GM10266 (cell line): ENCODE measurements at regions not wholly inside any gene's neighbourhood (a gene's known extent, or its start where the extent isn't known, plus 50 kb on each side); places are given as distances from the start of the nearest gene placed in this dataset.

Experiments used
- DNase-seq: peaks from one replicate; pipeline ENCODE4 v3.0.0; 2012; ENCODE audit errors: extremely low spot score
- TF ChIP-seq, protein P1 (sequence below): IDR thresholded peaks from 2 replicates; pipeline ENCODE4 v1.5.1; 2012; ENCODE audit warnings: mild to moderate bottlenecking, low read depth; ENCODE audit not compliant: control insufficient read depth, insufficient read depth; ENCODE audit errors: missing control alignments

GRCh38 chr9:96158909-96159575 is 142.9 kb downstream of the HSD17B3 start:
- DNase-seq = no peak
- TF ChIP-seq, protein P1, sequence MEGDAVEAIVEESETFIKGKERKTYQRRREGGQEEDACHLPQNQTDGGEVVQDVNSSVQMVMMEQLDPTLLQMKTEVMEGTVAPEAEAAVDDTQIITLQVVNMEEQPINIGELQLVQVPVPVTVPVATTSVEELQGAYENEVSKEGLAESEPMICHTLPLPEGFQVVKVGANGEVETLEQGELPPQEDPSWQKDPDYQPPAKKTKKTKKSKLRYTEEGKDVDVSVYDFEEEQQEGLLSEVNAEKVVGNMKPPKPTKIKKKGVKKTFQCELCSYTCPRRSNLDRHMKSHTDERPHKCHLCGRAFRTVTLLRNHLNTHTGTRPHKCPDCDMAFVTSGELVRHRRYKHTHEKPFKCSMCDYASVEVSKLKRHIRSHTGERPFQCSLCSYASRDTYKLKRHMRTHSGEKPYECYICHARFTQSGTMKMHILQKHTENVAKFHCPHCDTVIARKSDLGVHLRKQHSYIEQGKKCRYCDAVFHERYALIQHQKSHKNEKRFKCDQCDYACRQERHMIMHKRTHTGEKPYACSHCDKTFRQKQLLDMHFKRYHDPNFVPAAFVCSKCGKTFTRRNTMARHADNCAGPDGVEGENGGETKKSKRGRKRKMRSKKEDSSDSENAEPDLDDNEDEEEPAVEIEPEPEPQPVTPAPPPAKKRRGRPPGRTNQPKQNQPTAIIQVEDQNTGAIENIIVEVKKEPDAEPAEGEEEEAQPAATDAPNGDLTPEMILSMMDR = no peak

DNA sequence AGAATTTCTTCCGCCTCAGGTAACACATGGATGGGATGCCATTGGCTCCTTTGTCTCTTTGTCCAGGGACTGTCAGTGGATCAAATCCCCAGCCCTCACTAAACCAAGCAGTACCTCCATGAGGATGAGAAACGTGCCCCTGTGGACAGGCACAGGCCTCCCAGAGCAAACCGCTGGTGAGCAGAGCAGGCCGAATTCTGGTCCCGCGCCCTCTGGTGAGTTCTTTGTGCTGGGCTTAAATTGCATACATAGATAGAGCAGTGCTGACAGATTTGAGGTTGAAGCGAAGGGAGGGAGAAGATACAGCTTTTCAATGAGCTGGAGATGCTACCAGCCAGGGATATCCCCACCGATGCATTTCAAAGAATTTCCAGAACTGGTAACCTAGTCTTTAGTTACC is 143.8 kb downstream of the HSD17B3 start:
- TF ChIP-seq, protein P1 = no peak
- DNase-seq = no peak

DNA sequence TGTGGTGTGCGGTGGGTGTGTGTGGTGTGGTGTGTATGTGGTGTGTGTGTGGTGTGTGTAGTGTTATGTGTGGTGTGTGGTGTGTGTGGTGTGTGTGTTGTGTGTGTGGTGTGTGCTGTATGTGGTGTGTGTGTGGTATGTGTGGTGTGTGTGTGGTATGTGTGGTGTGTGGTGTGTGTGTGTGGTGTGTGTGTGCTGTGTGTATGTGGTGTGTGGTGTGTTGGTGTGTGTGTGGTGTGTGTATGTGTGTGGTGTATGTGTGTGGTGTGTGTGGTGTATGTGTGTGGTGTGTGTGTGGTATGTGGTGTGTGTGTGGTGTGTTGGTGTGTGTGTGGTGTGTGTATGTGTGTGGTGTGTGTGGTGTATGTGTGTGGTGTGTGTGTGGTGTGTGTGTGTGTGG is 144.3 kb downstream of the HSD17B3 start:
- no peak for DNase-seq
- TF ChIP-seq, protein P1 = no peak

GRCh38 chr9:96156171-96156974 is 145.6 kb downstream of the HSD17B3 start:
- TF ChIP-seq, protein P1 = no peak
- no peak for DNase-seq

- TF ChIP-seq, protein P1 = no peak
- DNase-seq = no peak
Observed at GRCh38 chr9:96154081-96154480, 147.9 kb downstream of the HSD17B3 start.

DNA sequence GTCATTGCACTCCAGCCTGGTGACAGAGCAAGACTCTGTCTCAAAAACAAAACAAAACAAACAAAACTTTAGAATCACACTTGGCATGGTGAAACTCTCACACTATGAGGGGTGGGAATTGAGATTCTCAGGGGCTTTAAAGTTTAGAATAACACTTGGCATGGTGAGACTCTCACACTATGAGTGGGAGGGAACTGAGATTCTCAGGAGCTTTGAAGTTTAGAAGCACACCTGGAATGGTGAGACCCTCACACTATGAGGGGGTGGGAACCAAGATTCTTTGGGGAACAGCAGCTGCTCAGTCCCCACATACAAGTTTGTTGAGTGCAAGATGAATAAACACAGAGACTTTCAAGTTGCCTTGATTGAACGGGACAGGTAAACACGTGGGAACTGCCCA is 149.4 kb downstream of the HSD17B3 start:
- no peak for DNase-seq
- TF ChIP-seq, protein P1 = no peak
